H9 (cell line): ENCODE measurements at regions not wholly inside any gene's neighbourhood (a gene's known extent, or its start where the extent isn't known, plus 50 kb on each side); places are given as distances from the start of the nearest gene placed in this dataset.

Experiments
- DNase-seq: peaks from one replicate; pipeline ENCODE4 v3.0.0-alpha.2; 2017
- H2AFZ ChIP-seq: one replicate; pipeline ENCODE4 v1.6.1; 2013; ENCODE audit warnings: mild to moderate bottlenecking, low read length, control low read depth, moderate library complexity
- H2AK5ac ChIP-seq: 2 replicates; pipeline ENCODE4 v1.6.1; 2013; ENCODE audit warnings: low read length, control low read depth, mixed read lengths; ENCODE audit not compliant: insufficient read length
- H2BK120ac ChIP-seq: one replicate; pipeline ENCODE4 v1.6.1; 2013; ENCODE audit warnings: low read depth, mild to moderate bottlenecking, low read length, control low read depth, inconsistent platforms; ENCODE audit not compliant: poor library complexity, severe bottlenecking
- H2BK12ac ChIP-seq: 2 replicates; pipeline ENCODE4 v1.6.1; 2013; ENCODE audit warnings: low read length, control low read depth, mixed read lengths, low read depth; ENCODE audit not compliant: insufficient read length
- H2BK15ac ChIP-seq: 2 replicates; pipeline ENCODE4 v1.6.1; 2013; ENCODE audit warnings: low read depth, low read length, control low read depth
- H2BK20ac ChIP-seq: one replicate; pipeline ENCODE4 v1.6.1; 2013; ENCODE audit warnings: low read depth, mild to moderate bottlenecking, low read length, control low read depth, inconsistent platforms; ENCODE audit not compliant: poor library complexity, severe bottlenecking
- H2BK5ac ChIP-seq: 2 replicates; pipeline ENCODE4 v1.6.1; 2013; ENCODE audit warnings: low read length, control low read depth, mixed read lengths; ENCODE audit not compliant: insufficient read length
- H3K14ac ChIP-seq: 2 replicates; pipeline ENCODE4 v1.6.1; 2013; ENCODE audit warnings: low read length, control low read depth; ENCODE audit not compliant: insufficient read depth
- H3K18ac ChIP-seq: 2 replicates; pipeline ENCODE4 v1.6.1; 2013; ENCODE audit warnings: low read depth, mild to moderate bottlenecking, mixed read lengths, low read length, control low read depth; ENCODE audit not compliant: insufficient read length
- H3K23ac ChIP-seq: 2 replicates; pipeline ENCODE4 v1.6.1; 2013; ENCODE audit warnings: low read length, control low read depth, mixed read lengths, low read depth; ENCODE audit not compliant: insufficient read length
- H3K23me2 ChIP-seq: 2 replicates; pipeline ENCODE4 v1.6.1; 2013; ENCODE audit warnings: low read depth, mild to moderate bottlenecking, mixed read lengths, low read length, control low read depth; ENCODE audit not compliant: insufficient read length, poor library complexity, severe bottlenecking
- H3K27ac ChIP-seq: 2 replicates; pipeline ENCODE4 v1.5.1; 2013; ENCODE audit warnings: low read length, control low read depth, mixed read lengths, low read depth; ENCODE audit not compliant: insufficient read length
- H3K27me3 ChIP-seq: 2 replicates; pipeline ENCODE4 v1.6.1; 2013; ENCODE audit warnings: low read length, control low read depth, inconsistent platforms; ENCODE audit not compliant: insufficient read depth
- H3K4ac ChIP-seq: 2 replicates; pipeline ENCODE4 v1.6.1; 2013; ENCODE audit warnings: low read depth, mild to moderate bottlenecking, control low read depth, inconsistent platforms, low read length, moderate library complexity
- H3K4me1 ChIP-seq: 2 replicates; pipeline ENCODE4 v1.6.1; 2013; ENCODE audit warnings: low read length, control low read depth, inconsistent platforms; ENCODE audit not compliant: insufficient read depth
- H3K4me2 ChIP-seq: 2 replicates; pipeline ENCODE4 v1.6.1; 2013; ENCODE audit warnings: low read length, control low read depth, mixed read lengths; ENCODE audit not compliant: insufficient read length, insufficient read depth
- H3K56ac ChIP-seq: 2 replicates; pipeline ENCODE4 v1.6.1; 2013; ENCODE audit warnings: low read depth, mild to moderate bottlenecking, mixed read lengths, low read length, control low read depth; ENCODE audit not compliant: insufficient read length
- H3K79me1 ChIP-seq: 2 replicates; pipeline ENCODE4 v1.6.1; 2013; ENCODE audit warnings: low read depth, mild to moderate bottlenecking, moderate library complexity, low read length, control low read depth, inconsistent platforms; ENCODE audit not compliant: insufficient read depth, poor library complexity, severe bottlenecking
- H3K79me2 ChIP-seq: 2 replicates; pipeline ENCODE4 v1.6.1; 2013; ENCODE audit warnings: low read length, control low read depth, inconsistent platforms; ENCODE audit not compliant: insufficient read depth
- H3K9ac ChIP-seq: 2 replicates; pipeline ENCODE4 v1.6.1; 2013; ENCODE audit warnings: low read length, control low read depth, mixed read lengths; ENCODE audit not compliant: insufficient read length; ENCODE audit errors: extremely low read depth
- H3K9me3 ChIP-seq: one replicate; pipeline ENCODE4 v1.6.1; 2013; ENCODE audit warnings: low read depth, low read length, inconsistent platforms; ENCODE audit not compliant: control insufficient read depth
- H3T11ph ChIP-seq: one replicate; pipeline ENCODE4 v1.6.1; 2013; ENCODE audit warnings: mild to moderate bottlenecking, low read length, control low read depth, inconsistent platforms
- H4K20me1 ChIP-seq: one replicate; pipeline ENCODE4 v1.6.1; 2013; ENCODE audit not compliant: control insufficient read depth, insufficient read length, insufficient read depth
- H4K5ac ChIP-seq: 2 replicates; pipeline ENCODE4 v1.6.1; 2013; ENCODE audit warnings: low read depth, mild to moderate bottlenecking, mixed read lengths, low read length, control low read depth; ENCODE audit not compliant: insufficient read length
- H4K8ac ChIP-seq: replicated peaks from 2 replicates; pipeline ENCODE4 v1.6.1; 2013; ENCODE audit warnings: low read length, control low read depth, mixed read lengths, low read depth; ENCODE audit not compliant: insufficient read length
- H4K91ac ChIP-seq: 2 replicates; pipeline ENCODE4 v1.6.1; 2013; ENCODE audit warnings: low read depth, mild to moderate bottlenecking, moderate library complexity, mixed read lengths, low read length, control low read depth; ENCODE audit not compliant: insufficient read length
- H3K27ac Mint-ChIP-seq, 3 experiments: 2 replicates in 2 of 3; 3 replicates in 1 of 3; pipeline ENCODE4 v1.8.0; 2020 to 2021; ENCODE audit warnings: mixed read lengths in 3 of 3, mild to moderate bottlenecking in 1 of 3, moderate library complexity in 1 of 3
- H3K27me3 Mint-ChIP-seq: 2 replicates; pipeline ENCODE4 v1.8.0; 2021; ENCODE audit warnings: low read depth, mild to moderate bottlenecking, moderate library complexity, mixed read lengths
- H3K36me3 Mint-ChIP-seq, 3 experiments: 2 replicates in 2 of 3; 3 replicates in 1 of 3; pipeline ENCODE4 v1.8.0; 2020 to 2021; ENCODE audit warnings: low read depth in 3 of 3, mixed read lengths in 3 of 3; ENCODE audit not compliant: insufficient read depth in 1 of 3
- H3K4me1 Mint-ChIP-seq, 2 experiments: 2 replicates each; pipeline ENCODE4 v1.8.0; 2020; ENCODE audit warnings: mixed read lengths in 2 of 2
- H3K4me3 Mint-ChIP-seq, 2 experiments: 2 replicates in 1 of 2; 3 replicates in 1 of 2; pipeline ENCODE4 v1.8.0; 2020 to 2021; ENCODE audit warnings: mild to moderate bottlenecking in 2 of 2, mixed read lengths in 2 of 2, moderate library complexity in 1 of 2
- H3K9me3 Mint-ChIP-seq, 2 experiments: 2 replicates in 1 of 2; 3 replicates in 1 of 2; pipeline ENCODE4 v1.8.0; 2020; ENCODE audit warnings: mild to moderate bottlenecking in 2 of 2, mixed read lengths in 2 of 2, moderate library complexity in 1 of 2
- CTCF ChIP-seq: fragments of 200-600 bp; sonication (generic); conservative IDR thresholded peaks from 3 replicates; pipeline ENCODE4 v1.8.0; 2021; ENCODE audit warnings: antibody characterized with exemption, mild to moderate bottlenecking
- WGBS: extraction: QIAGEN DNeasy Blood & Tissue Kit; methylation state at CpG from one replicate; pipeline ENCODE4 v1.1.7; 2013; ENCODE audit warnings: missing lambda C conversion rate, low lambda C conversion rate, mixed read lengths; ENCODE audit not compliant: insufficient read length; ENCODE audit errors: extremely low coverage; 5-methylcytosine and 5-hydroxymethylcytosine counted together

- TF ChIP-seq CTCF, result no peak
- Mint-ChIP-seq H3K9me3 (no peaks in the 10 kb centered on the region; a peak in 1 of 5 replicates), H3K4me1 (peaks cover 17 to 18% of the 10 kb centered on the region in 2 experiments), H3K27me3 (no peaks in the 10 kb centered on the region), H3K36me3 (no peaks in the 10 kb centered on the region), H3K4me3 (no peak overlapping the region), H3K27ac (peak overlapping the region in 2 of 3 experiments; percentile 24 to 67; a peak in 1 of 7 replicates)
- H3K79me1 ChIP-seq, result no peaks in the 10 kb centered on the region
- no peak overlapping the region for H2BK5ac ChIP-seq
- no peak overlapping the region for H4K8ac ChIP-seq
- no peak overlapping the region for H2BK120ac ChIP-seq
- H3K4me2 ChIP-seq, result no peak overlapping the region
- no peak overlapping the region for H2BK20ac ChIP-seq
- no peak overlapping the region for H3K9ac ChIP-seq
- no peaks in the 10 kb centered on the region for H3K27me3 ChIP-seq
- H3K18ac ChIP-seq, result no peak overlapping the region
- H4K5ac ChIP-seq, result no peak overlapping the region
- no peak for DNase-seq
- H3K56ac ChIP-seq, result no peak overlapping the region
- no peak overlapping the region for H3T11ph ChIP-seq
- no peak overlapping the region for H3K23ac ChIP-seq
- WGBS, result no CpG with 5 or more reads among the region's 2 CpGs
- peaks cover 8% of the 10 kb centered on the region; the same call in 1 of the 2 replicates for H3K4me1 ChIP-seq
- H3K23me2 ChIP-seq, result no peaks in the 10 kb centered on the region
- H4K91ac ChIP-seq, result no peak overlapping the region
- no peaks in the 10 kb centered on the region for H3K79me2 ChIP-seq
- no peaks in the 10 kb centered on the region for H3K9me3 ChIP-seq
- no peak overlapping the region for H2BK15ac ChIP-seq
- H3K27ac ChIP-seq, result no peak overlapping the region
- no peak overlapping the region for H3K4ac ChIP-seq
- no peak overlapping the region for H2AK5ac ChIP-seq
- H4K20me1 ChIP-seq, result no peaks in the 10 kb centered on the region
- no peak overlapping the region for H3K14ac ChIP-seq
- H2AFZ ChIP-seq, result no peak overlapping the region
- H2BK12ac ChIP-seq, result no peak overlapping the region
Measured at GRCh38 chr7:23968791-23969190, 258.8 kb downstream of the STK31 start.
